Epithelial cell of esophagus (primary cell): ENCODE measurements at regions not wholly inside any gene's neighbourhood (a gene's known extent, or its start where the extent isn't known, plus 50 kb on each side); places are given as distances from the start of the nearest gene placed in this dataset.

Experiments
- DNase-seq: peaks from one replicate; pipeline ENCODE4 v3.0.0; 2010; ENCODE audit warnings: low read depth
- H3K4me3 ChIP-seq: 2 replicates; pipeline ENCODE4 v1.5.1; 2011; ENCODE audit warnings: mild to moderate bottlenecking, low read length, control low read depth
- CTCF ChIP-seq: IDR thresholded peaks from 2 replicates; pipeline ENCODE4 v1.5.1; 2011; ENCODE audit warnings: low read depth, mild to moderate bottlenecking, low read length, control low read depth, inconsistent platforms; ENCODE audit not compliant: insufficient read depth; ENCODE audit errors: missing control alignments

- TF ChIP-seq CTCF: no peak
- H3K4me3 ChIP-seq: no peak overlapping the region
- no peak for DNase-seq
Measured at GRCh38 chr1:102631691-102632090, 476.6 kb downstream of the COL11A1 start.

GRCh38 chr1:102630041-102630440 is 478.3 kb downstream of the COL11A1 start:
- no peak for TF ChIP-seq CTCF
- DNase-seq: peak; percentile 52
- H3K4me3 ChIP-seq: no peak overlapping the region

GRCh38 chr1:102628109-102628613 is 480.2 kb downstream of the COL11A1 start:
- H3K4me3 ChIP-seq: no peak overlapping the region
- DNase-seq: peak; percentile 43
- peak; percentile 15 for TF ChIP-seq CTCF

GRCh38 chr1:102627145-102627544 is 481.2 kb downstream of the COL11A1 start:
- TF ChIP-seq CTCF: no peak
- no peak for DNase-seq

GRCh38 chr1:102615896-102616295 is 492.4 kb downstream of the COL11A1 start:
- no peak overlapping the region for H3K4me3 ChIP-seq
- no peak for TF ChIP-seq CTCF
- no peak for DNase-seq

More at GRCh38 chr1:102627145-102627544, 481.2 kb downstream of the COL11A1 start:
- H3K4me3 ChIP-seq: no peak overlapping the region

GRCh38 chr1:102595106-102595505 is 513.2 kb downstream of the COL11A1 start:
- DNase-seq: no peak
- TF ChIP-seq CTCF: no peak
- H3K4me3 ChIP-seq: no peak overlapping the region

- DNase-seq: peak; percentile 4
- H3K4me3 ChIP-seq: no peak overlapping the region
- TF ChIP-seq CTCF: no peak
Measured at GRCh38 chr1:102593276-102593675, 515.0 kb downstream of the COL11A1 start.
